Tibial artery (tissue), 4 donors: ENCODE measurements at regions not wholly inside any gene's neighbourhood (a gene's known extent, or its start where the extent isn't known, plus 50 kb on each side); places are given as distances from the start of the nearest gene placed in this dataset.

ENCODE experiments used
- DNase-seq, 2 donors: peaks; one replicate each; pipeline ENCODE4 v3.0.0-alpha.2; 2019
- H3K27ac ChIP-seq, 2 donors: fragments of 200-600 bp; sonication (generic) in 1 of 2; 1 replicate in 1 of 2; 2 replicates in 1 of 2; pipeline ENCODE4 v1.5.1; 2018 to 2019; ENCODE audit warnings: mild to moderate bottlenecking in 1 of 2
- H3K27me3 ChIP-seq, 2 donors: fragments of 200-600 bp; sonication (generic) in 1 of 2; one replicate each; pipeline versions ENCODE4 v1.5.1 to v1.6.0; 2016 to 2019
- H3K36me3 ChIP-seq, 3 donors: fragments of 200-600 bp; sonication (generic) in 2 of 3; one replicate each; pipeline ENCODE4 v1.5.1; 2016 to 2019; ENCODE audit warnings: mild to moderate bottlenecking in 2 of 3
- H3K4me1 ChIP-seq, 4 donors: fragments of 200-600 bp; sonication (generic) in 2 of 4; 1 replicate in 3 of 4; 2 replicates in 1 of 4; pipeline ENCODE4 v1.5.1; 2016 to 2019
- H3K4me3 ChIP-seq, 2 donors: fragments of 200-600 bp; sonication (generic) in 1 of 2; 1 replicate in 1 of 2; 2 replicates in 1 of 2; pipeline ENCODE4 v1.5.1; 2018 to 2019; ENCODE audit warnings: mild to moderate bottlenecking in 2 of 2
- H3K9me3 ChIP-seq, 3 donors: fragments of 200-600 bp; sonication (generic) in 1 of 3; one replicate each; pipeline ENCODE4 v1.5.1; 2016 to 2019
- CTCF ChIP-seq, 2 experiments: fragments of 200-600 bp in 1 of 2; fragments of 450-650 bp in 1 of 2; IDR thresholded peaks; one replicate each; pipeline ENCODE4 v1.5.1; 2017 to 2019; ENCODE audit warnings: antibody characterized with exemption in 2 of 2, mild to moderate bottlenecking in 1 of 2, moderate library complexity in 1 of 2
- intact Hi-C: fragments of 100-400 bp; cut with DNase I; formaldehyde crosslinking; loops from one replicate; pipeline ENCODE4 v1.15.0; 2023; ENCODE audit warnings: low total_unique reads

- Histone ChIP-seq H3K4me1 (no peaks in the 10 kb centered on the region), H3K27me3 (no peaks in the 10 kb centered on the region), H3K9me3 (no peaks in the 10 kb centered on the region), H3K36me3 (no peaks in the 10 kb centered on the region), H3K27ac (no peak overlapping the region), H3K4me3 (no peak overlapping the region)
- DNase-seq = no peak
- no peak for TF ChIP-seq CTCF (IDR thresholded peaks at IDR 0.05)
- intact Hi-C loops = no loop called here
Measured at GRCh38 chrX:39222346-39223113, 421.3 kb downstream of the MID1IP1 start.

- Histone ChIP-seq H3K4me1 (no peaks in the 10 kb centered on the region), H3K4me3 (no peak overlapping the region), H3K27ac (no peak overlapping the region), H3K27me3 (no peaks in the 10 kb centered on the region), H3K9me3 (no peaks in the 10 kb centered on the region), H3K36me3 (no peaks in the 10 kb centered on the region)
- intact Hi-C loops = no loop called here
- DNase-seq = no peak
- TF ChIP-seq CTCF (IDR thresholded peaks at IDR 0.05) = no peak
Measured at GRCh38 chrX:39226251-39226650, 425.0 kb downstream of the MID1IP1 start.

- TF ChIP-seq CTCF (IDR thresholded peaks at IDR 0.05) = no peak
- Histone ChIP-seq H3K9me3 (no peaks in the 10 kb centered on the region), H3K4me3 (no peak overlapping the region), H3K4me1 (no peaks in the 10 kb centered on the region), H3K36me3 (no peaks in the 10 kb centered on the region), H3K27ac (no peak overlapping the region), H3K27me3 (no peaks in the 10 kb centered on the region)
- no peak for DNase-seq
- intact Hi-C loops = no loop called here
Measured at GRCh38 chrX:39227371-39227770, 426.1 kb downstream of the MID1IP1 start.

- no peak for DNase-seq
- H3K9me3 ChIP-seq = no peaks in the 10 kb centered on the region
- H3K4me1 ChIP-seq = no peaks in the 10 kb centered on the region
- TF ChIP-seq CTCF (IDR thresholded peaks at IDR 0.05) = no peak
- no peaks in the 10 kb centered on the region for H3K36me3 ChIP-seq
- no peak overlapping the region for H3K27ac ChIP-seq
- H3K4me3 ChIP-seq = no peak overlapping the region
- intact Hi-C loops = no loop called here
- H3K27me3 ChIP-seq = no peaks in the 10 kb centered on the region
Measured at GRCh38 chrX:39238006-39238405, 436.7 kb downstream of the MID1IP1 start.

- no peaks in the 10 kb centered on the region for H3K27me3 ChIP-seq
- DNase-seq = no peak
- intact Hi-C loops = no loop called here
- H3K4me3 ChIP-seq = no peak overlapping the region
- H3K9me3 ChIP-seq = no peaks in the 10 kb centered on the region
- H3K27ac ChIP-seq = no peak overlapping the region
- no peaks in the 10 kb centered on the region for H3K4me1 ChIP-seq
- no peaks in the 10 kb centered on the region for H3K36me3 ChIP-seq
- TF ChIP-seq CTCF (IDR thresholded peaks at IDR 0.05) = peak; percentile 11 to 24
Measured at GRCh38 chrX:39242187-39242586, 440.9 kb downstream of the MID1IP1 start.
